Loucy (cell line): ENCODE measurements at regions not wholly inside any gene's neighbourhood (a gene's known extent, or its start where the extent isn't known, plus 50 kb on each side); places are given as distances from the start of the nearest gene placed in this dataset.
"Not testable (repeated sequence)": the region's sequence is repeated elsewhere in the genome, so short reads cannot be mapped to it uniquely, and the experiment has no call there.

Source experiments
- H2AFZ ChIP-seq: fragments of 200-600 bp; sonication (generic); 2 replicates; pipeline ENCODE4 v1.6.0; 2016; ENCODE audit warnings: antibody characterized with exemption, mild to moderate bottlenecking, low read length, moderate library complexity
- H3F3A ChIP-seq: fragments of 200-600 bp; 2 replicates; pipeline ENCODE4 v1.6.0; 2016; ENCODE audit warnings: antibody characterized with exemption, low read depth, mild to moderate bottlenecking
- H3K27me3 ChIP-seq: fragments of 200-600 bp; sonication (generic); 2 replicates; pipeline ENCODE4 v1.6.1; 2014; ENCODE audit warnings: low read length, mild to moderate bottlenecking; ENCODE audit not compliant: insufficient read depth, poor library complexity, severe bottlenecking
- H3K36me3 ChIP-seq: fragments of 200-600 bp; sonication (generic); 2 replicates; pipeline ENCODE4 v1.6.1; 2016; ENCODE audit warnings: low read length; ENCODE audit not compliant: insufficient read depth
- H3K4me1 ChIP-seq: fragments of 200-600 bp; sonication (generic); 2 replicates; pipeline ENCODE4 v1.5.1; 2014; ENCODE audit warnings: low read length, mild to moderate bottlenecking; ENCODE audit not compliant: insufficient read depth, poor library complexity, severe bottlenecking
- H3K4me2 ChIP-seq: fragments of 200-600 bp; sonication (generic); 2 replicates; pipeline ENCODE4 v1.6.0; 2014; ENCODE audit warnings: antibody characterized with exemption, low read length, low read depth, mild to moderate bottlenecking; ENCODE audit not compliant: poor library complexity, severe bottlenecking
- H3K4me3 ChIP-seq: fragments of 200-600 bp; sonication (generic); 2 replicates; pipeline ENCODE4 v1.5.1; 2014; ENCODE audit warnings: low read length, mild to moderate bottlenecking, mixed read lengths; ENCODE audit not compliant: poor library complexity, severe bottlenecking
- H3K79me2 ChIP-seq: fragments of 200-600 bp; sonication (generic); 2 replicates; pipeline ENCODE4 v1.6.1; 2014; ENCODE audit warnings: low read length; ENCODE audit not compliant: insufficient read depth
- H3K9ac ChIP-seq: fragments of 200-600 bp; sonication (generic); 2 replicates; pipeline ENCODE4 v1.6.0; 2014; ENCODE audit warnings: mild to moderate bottlenecking, low read depth, low read length, moderate library complexity; ENCODE audit not compliant: poor library complexity, severe bottlenecking
- H3K9me2 ChIP-seq: fragments of 200-600 bp; sonication (generic); replicated peaks from 2 replicates; pipeline ENCODE4 v1.6.1; 2016; ENCODE audit warnings: low read depth, low read length, mixed read lengths
- H3K9me3 ChIP-seq: fragments of 200-600 bp; sonication (generic); 2 replicates; pipeline ENCODE4 v1.6.1; 2014; ENCODE audit warnings: mild to moderate bottlenecking, antibody characterized with exemption, low read length, low read depth; ENCODE audit not compliant: insufficient read depth
- H4K20me1 ChIP-seq: fragments of 200-600 bp; sonication (generic); 2 replicates; pipeline ENCODE4 v1.6.0; 2014; ENCODE audit warnings: antibody characterized with exemption, low read length, mild to moderate bottlenecking; ENCODE audit not compliant: insufficient read depth, poor library complexity, severe bottlenecking
- CTCF ChIP-seq: fragments of 200-600 bp; sonication (generic); conservative IDR thresholded peaks from 2 replicates; pipeline ENCODE4 v1.5.1; 2014; ENCODE audit warnings: mild to moderate bottlenecking, antibody characterized with exemption, low read length
- EZH2phosphoT487 ChIP-seq: fragments of 200-600 bp; IDR thresholded peaks from 2 replicates; pipeline ENCODE4 v1.6.1; 2018; ENCODE audit warnings: antibody characterized with exemption, mild to moderate bottlenecking, moderate library complexity, borderline replicate concordance

DNA sequence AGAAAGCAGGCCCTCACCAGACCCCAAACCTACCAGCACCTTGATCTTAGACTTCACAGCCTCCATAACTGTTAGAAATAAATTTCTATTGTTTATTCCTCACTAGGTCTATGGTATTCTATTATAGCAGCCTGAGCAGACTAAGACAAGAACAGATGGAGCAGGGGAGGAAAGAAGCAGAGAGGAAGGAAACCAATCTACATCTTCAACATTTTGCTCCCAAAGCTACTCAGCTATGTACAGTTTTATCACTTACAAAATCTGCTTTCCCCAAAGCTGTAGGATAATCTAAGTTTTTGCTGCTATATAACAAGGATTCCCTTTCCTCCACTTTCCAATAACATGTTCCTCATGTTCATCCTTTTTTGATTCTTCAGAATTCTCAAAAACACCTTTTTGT lies 274.4 kb upstream of the CHAC2 start:
- Histone ChIP-seq H2AFZ (no peak overlapping the region), H3K79me2 (no peaks in the 10 kb centered on the region), H3K4me2 (no peak overlapping the region), H3K27me3 (no peaks in the 10 kb centered on the region), H3K4me3 (no peak overlapping the region), H3K9me3 (no peaks in the 10 kb centered on the region), H3F3A (no peaks in the 10 kb centered on the region), H4K20me1 (no peaks in the 10 kb centered on the region), H3K4me1 (no peaks in the 10 kb centered on the region), H3K36me3 (no peaks in the 10 kb centered on the region), H3K9me2 (no peaks in the 10 kb centered on the region), H3K9ac (no peak overlapping the region)
- TF ChIP-seq CTCF (no peak), EZH2phosphoT487 (no peak)

DNA sequence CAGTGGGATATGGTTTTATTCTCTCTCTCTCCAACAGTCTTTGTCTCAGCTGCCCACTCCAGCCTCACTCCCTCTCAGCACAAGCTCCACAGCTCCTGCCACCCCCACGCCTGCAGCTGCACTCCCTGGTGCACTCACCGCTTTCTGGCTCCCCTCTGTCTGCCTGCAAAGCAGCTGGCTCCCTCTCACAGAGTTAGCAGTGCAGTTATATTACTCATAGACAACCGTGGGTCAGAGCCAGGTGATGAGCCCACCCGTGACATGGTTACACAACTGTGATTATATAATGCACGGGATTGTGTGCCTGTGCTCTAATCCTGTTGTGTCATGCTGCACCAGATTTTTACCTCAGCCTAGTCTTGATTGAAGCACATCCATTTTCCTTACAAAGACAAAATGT lies 276.9 kb upstream of the CHAC2 start:
- H3K4me3 ChIP-seq = no peak overlapping the region
- H3K27me3 ChIP-seq = no peaks in the 10 kb centered on the region
- no peaks in the 10 kb centered on the region for H3K4me1 ChIP-seq
- no peaks in the 10 kb centered on the region for H3F3A ChIP-seq
- no peaks in the 10 kb centered on the region for H3K36me3 ChIP-seq
- H3K9me3 ChIP-seq = no peaks in the 10 kb centered on the region
- TF ChIP-seq CTCF = no peak
- TF ChIP-seq EZH2phosphoT487 = no peak
- no peak overlapping the region for H3K4me2 ChIP-seq
- H4K20me1 ChIP-seq = no peaks in the 10 kb centered on the region
- H3K9ac ChIP-seq = no peak overlapping the region
- H3K9me2 ChIP-seq = no peaks in the 10 kb centered on the region
- no peaks in the 10 kb centered on the region for H3K79me2 ChIP-seq
- H2AFZ ChIP-seq = no peak overlapping the region

GRCh38 chr2:53486185-53486899 lies 281.3 kb upstream of the CHAC2 start:
- H2AFZ ChIP-seq, H3F3A ChIP-seq, H4K20me1 ChIP-seq, H3K9me2 ChIP-seq, H3K4me2 ChIP-seq, H3K4me1 ChIP-seq, H3K79me2 ChIP-seq, H3K27me3 ChIP-seq, H3K9ac ChIP-seq, H3K4me3 ChIP-seq, H3K9me3 ChIP-seq, H3K36me3 ChIP-seq: not testable (repeated sequence)

DNA sequence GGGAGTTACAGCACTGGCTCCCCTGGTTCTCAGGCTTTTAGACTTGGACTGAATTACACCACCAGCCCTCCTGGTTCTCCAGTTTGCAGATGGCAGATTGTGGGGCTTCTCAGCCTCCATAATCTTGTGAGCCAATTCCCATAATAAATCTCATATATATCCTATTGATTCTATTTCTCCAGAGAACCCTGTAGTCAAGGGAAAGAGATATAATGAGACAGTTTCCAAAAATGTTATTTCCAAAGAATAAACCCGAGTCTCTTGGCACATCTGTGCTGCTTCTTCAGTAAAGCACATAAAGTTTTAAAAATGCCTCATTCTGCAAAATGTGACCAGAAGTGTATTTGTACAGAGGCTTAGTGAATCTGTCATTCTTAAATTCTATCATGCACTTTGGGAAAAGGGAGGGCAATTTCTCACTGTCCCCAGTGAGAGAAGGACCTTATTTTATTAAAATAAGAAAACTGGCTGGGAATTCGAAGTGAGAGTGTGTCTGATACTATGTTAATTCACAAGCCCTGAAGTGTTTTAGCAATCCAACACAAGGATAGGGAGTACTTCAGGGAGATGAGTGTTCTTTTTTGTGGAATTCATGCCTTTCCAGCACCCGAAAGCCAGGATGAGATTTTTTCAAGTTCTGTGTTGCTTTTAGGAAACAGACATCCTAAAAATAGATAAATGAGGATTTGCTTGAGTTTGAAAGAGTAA lies 282.4 kb upstream of the CHAC2 start:
- no peak overlapping the region for H3K4me2 ChIP-seq
- H3K9ac ChIP-seq = no peak overlapping the region
- no peaks in the 10 kb centered on the region for H3K9me2 ChIP-seq
- no peaks in the 10 kb centered on the region for H3K4me1 ChIP-seq
- no peak overlapping the region for H3K4me3 ChIP-seq
- H3F3A ChIP-seq = no peaks in the 10 kb centered on the region
- TF ChIP-seq CTCF = no peak
- no peak for TF ChIP-seq EZH2phosphoT487
- no peaks in the 10 kb centered on the region for H3K9me3 ChIP-seq
- no peak overlapping the region for H2AFZ ChIP-seq
- no peaks in the 10 kb centered on the region for H3K36me3 ChIP-seq
- H3K79me2 ChIP-seq = no peaks in the 10 kb centered on the region
- H3K27me3 ChIP-seq = no peaks in the 10 kb centered on the region
- no peaks in the 10 kb centered on the region for H4K20me1 ChIP-seq
